GM21528 (cell line): ENCODE measurements at regions not wholly inside any gene's neighbourhood (a gene's known extent, or its start where the extent isn't known, plus 50 kb on each side); places are given as distances from the start of the nearest gene placed in this dataset.

ENCODE experiments used
- ATAC-seq: cut with Tn5 transposase; IDR thresholded peaks from one replicate; pipeline ENCODE4 v1.9.1; 2021; ENCODE audit warnings: mild to moderate bottlenecking, moderate library complexity; ENCODE audit not compliant: unreplicated experiment, low FRiP score

GRCh38 chr22:49303061-49303735 is 524.5 kb downstream of the BRD1 start:
- ATAC-seq, result no peak

GRCh38 chr22:49302530-49302929 is 525.1 kb downstream of the BRD1 start:
- ATAC-seq, result no peak

- ATAC-seq, result no peak
Observed at GRCh38 chr22:49302150-49302460, 525.6 kb downstream of the BRD1 start.

GRCh38 chr22:49301398-49302149 is 526.1 kb downstream of the BRD1 start:
- ATAC-seq, result no peak

- no peak for ATAC-seq
Observed at GRCh38 chr22:49300951-49301397, 526.7 kb downstream of the BRD1 start.

- no peak for ATAC-seq
Observed at GRCh38 chr22:49300241-49300640, 527.4 kb downstream of the BRD1 start.

- no peak for ATAC-seq
Observed at GRCh38 chr22:49299821-49300231, 527.8 kb downstream of the BRD1 start.

GRCh38 chr22:49298834-49299750 is 528.6 kb downstream of the BRD1 start:
- ATAC-seq, result no peak

GRCh38 chr22:49297871-49298721 is 529.6 kb downstream of the BRD1 start:
- no peak for ATAC-seq

- ATAC-seq, result no peak
Observed at GRCh38 chr22:49297286-49297870, 530.3 kb downstream of the BRD1 start.

GRCh38 chr22:49296561-49296960 is 531.1 kb downstream of the BRD1 start:
- ATAC-seq, result no peak

GRCh38 chr22:49295851-49296560 is 531.7 kb downstream of the BRD1 start:
- no peak for ATAC-seq

GRCh38 chr22:49295465-49295743 is 532.3 kb downstream of the BRD1 start:
- no peak for ATAC-seq

GRCh38 chr22:49294656-49295464 is 532.8 kb downstream of the BRD1 start:
- no peak for ATAC-seq

- ATAC-seq, result no peak
Observed at GRCh38 chr22:49292909-49293308, 534.8 kb downstream of the BRD1 start.

- ATAC-seq, result no peak
Observed at GRCh38 chr22:49291781-49292180, 535.9 kb downstream of the BRD1 start.

- ATAC-seq, result no peak
Observed at GRCh38 chr22:49291169-49291568, 536.5 kb downstream of the BRD1 start.

GRCh38 chr22:49290711-49291110 is 537.0 kb downstream of the BRD1 start:
- ATAC-seq, result no peak
